Gastrocnemius medialis (tissue), 4 donors: ENCODE measurements at regions not wholly inside any gene's neighbourhood (a gene's known extent, or its start where the extent isn't known, plus 50 kb on each side); places are given as distances from the start of the nearest gene placed in this dataset.

ENCODE experiments used
- CTCF ChIP-seq, 5 experiments: fragments of 450-650 bp in 3 of 5; fragments of 200-600 bp in 2 of 5; sonication (generic) in 2 of 5; IDR thresholded peaks in 4 of 5; conservative IDR thresholded peaks in 1 of 5; 1 replicate in 4 of 5; 2 replicates in 1 of 5; pipeline ENCODE4 v1.5.1; 2016 to 2019; ENCODE audit warnings: antibody characterized with exemption in 5 of 5, mild to moderate bottlenecking in 3 of 5, moderate library complexity in 3 of 5
- POLR2A ChIP-seq, 2 donors: fragments of 450-650 bp; IDR thresholded peaks; one replicate each; pipeline ENCODE4 v1.6.1; 2017; ENCODE audit warnings: antibody characterized with exemption in 2 of 2, mild to moderate bottlenecking in 2 of 2, moderate library complexity in 2 of 2

DNA sequence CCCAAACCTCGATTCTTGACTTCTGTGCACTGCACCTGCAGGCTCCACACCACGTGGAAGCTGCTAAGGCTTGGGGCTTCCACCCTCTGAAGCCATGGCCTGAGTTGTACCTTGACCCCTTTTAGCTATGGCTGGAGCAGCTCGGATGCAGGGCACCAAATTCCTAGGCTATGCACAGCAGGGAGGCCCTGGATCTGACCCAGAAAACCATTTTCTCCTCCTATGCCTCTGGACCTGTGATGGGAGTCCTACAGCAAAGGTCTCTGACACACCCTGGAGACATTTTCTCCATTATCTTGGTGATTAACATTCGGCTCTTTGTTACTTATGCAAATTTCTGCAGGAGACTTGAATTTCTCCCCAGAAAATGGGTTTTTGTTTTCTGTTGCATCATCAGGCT is 309.2 kb upstream of the DDI1 start:
- no peak for TF ChIP-seq CTCF (IDR thresholded peaks at IDR 0.05 in 4 of 5, conservative IDR thresholded peaks at IDR 0.05 in 1 of 5)
- no peak for TF ChIP-seq POLR2A (IDR thresholded peaks at IDR 0.05)
